Dedifferentiated amniotic fluid mesenchymal stem cell (primary cell): ENCODE measurements at regions not wholly inside any gene's neighbourhood (a gene's known extent, or its start where the extent isn't known, plus 50 kb on each side); places are given as distances from the start of the nearest gene placed in this dataset.

ENCODE experiments used
- DNase-seq: peaks from one replicate; pipeline ENCODE4 v3.0.0-alpha.2; 2016; ENCODE audit errors: extremely low spot score

DNA sequence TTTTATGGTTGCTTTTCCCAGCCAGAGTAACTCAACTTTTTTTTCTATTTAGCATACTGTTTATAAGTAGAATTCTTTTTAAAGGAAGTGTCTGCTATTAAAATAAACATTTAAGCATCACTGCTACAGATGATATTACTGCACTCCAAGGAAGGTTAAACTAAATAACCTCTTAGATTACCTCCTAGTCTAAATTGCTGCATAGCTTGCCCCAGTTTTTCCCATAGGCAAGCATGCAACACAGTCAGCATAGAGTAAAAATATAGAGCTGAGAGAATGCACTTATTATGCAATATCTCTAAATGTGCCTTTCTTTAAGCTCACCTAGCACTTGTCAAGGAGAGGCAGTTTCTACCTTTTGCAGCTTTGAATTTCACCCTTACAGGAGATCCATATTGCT is 1392.4 kb upstream of the CELF2 start:
- no peak for DNase-seq

DNA sequence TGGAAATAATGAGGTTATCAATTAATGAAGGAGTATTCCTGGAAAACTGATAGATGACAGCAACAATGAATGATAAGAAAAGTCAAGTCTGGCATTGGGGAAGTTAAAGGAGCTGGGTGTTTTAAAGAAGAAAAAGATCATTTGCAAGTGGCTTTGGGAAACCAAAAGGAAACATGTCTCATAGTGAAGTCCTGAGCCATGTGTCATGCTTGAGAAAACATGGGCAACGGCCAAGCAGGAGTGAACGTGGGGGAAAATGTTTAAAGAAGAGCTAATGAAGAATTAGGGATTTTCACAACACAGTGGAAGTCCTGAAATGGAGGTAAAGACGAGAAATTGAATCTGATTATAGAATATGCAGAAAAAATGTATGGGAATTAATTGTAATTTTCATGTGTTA is 1383.2 kb upstream of the CELF2 start:
- no peak for DNase-seq

DNA sequence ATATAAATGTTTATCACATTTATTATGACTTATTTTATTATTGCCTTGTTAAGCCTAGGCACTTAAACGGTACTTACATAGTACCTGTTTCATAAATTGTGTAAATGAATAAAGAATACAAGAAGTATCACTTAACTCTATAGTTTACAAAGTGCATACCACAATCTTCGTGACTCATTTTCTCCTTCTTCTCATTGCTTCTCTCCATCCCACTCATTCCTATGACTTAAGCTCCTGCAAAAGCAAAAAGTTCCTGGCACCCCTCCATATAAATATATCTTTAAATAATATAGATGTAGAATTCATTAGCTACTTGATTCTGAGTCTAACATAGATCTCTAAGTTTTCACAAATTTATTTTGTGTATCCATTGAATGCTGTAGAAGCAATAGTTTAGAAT is 1382.0 kb upstream of the CELF2 start:
- no peak for DNase-seq

DNA sequence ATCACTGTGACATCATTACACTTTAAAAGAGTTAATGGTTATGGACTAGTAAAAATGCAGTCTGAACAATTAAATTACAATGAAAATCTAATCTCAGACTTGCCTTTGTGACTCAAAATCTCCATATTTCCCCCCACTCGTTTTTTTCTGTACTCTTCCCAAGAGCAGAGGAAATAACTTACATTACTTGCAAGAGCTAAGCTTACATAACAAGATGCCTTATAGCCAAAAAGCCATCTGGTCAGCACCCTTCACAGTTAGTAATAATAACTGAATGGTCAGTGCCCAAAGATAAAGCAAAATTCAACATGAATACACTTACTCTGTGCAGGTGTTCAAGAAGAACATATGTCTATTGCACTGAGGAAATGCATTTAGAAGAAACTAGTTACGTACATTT is 1381.5 kb upstream of the CELF2 start:
- no peak for DNase-seq

DNA sequence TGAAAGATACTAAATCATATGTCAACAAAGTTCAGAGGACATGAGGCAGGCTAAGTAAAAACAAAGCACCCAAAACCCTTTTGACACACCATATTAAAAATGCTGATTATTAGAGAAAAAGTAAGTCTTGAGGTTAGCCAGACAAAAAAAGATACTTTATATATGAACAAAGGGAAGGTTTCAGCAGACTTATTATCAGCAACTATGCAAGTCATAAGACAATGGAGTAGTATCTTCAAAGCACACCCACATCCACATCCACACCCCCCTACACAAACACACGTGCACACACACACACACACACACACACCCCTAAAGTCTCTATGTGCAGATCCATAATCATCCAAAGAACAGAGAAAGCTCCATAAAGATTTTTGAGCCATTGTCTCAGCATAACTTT is 1373.9 kb upstream of the CELF2 start:
- DNase-seq: no peak

DNA sequence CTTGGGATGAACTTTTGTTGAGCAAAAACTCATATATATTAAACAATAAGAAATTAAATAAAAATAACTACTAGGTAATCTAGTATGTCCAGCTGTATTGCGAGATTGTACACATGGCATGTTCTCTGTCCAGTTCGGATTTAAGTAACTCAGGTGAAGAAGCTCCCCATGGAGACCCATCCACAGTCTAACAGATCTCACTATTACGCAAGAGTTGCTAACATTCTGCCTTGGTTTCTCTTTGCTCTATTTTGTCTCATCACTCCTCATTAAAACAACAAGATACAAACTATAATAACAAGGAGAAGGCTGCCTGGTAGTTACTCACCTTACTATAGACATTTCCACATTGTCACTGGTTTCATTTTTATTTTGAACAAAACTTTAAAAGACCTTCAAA is 1372.3 kb upstream of the CELF2 start:
- no peak for DNase-seq

DNA sequence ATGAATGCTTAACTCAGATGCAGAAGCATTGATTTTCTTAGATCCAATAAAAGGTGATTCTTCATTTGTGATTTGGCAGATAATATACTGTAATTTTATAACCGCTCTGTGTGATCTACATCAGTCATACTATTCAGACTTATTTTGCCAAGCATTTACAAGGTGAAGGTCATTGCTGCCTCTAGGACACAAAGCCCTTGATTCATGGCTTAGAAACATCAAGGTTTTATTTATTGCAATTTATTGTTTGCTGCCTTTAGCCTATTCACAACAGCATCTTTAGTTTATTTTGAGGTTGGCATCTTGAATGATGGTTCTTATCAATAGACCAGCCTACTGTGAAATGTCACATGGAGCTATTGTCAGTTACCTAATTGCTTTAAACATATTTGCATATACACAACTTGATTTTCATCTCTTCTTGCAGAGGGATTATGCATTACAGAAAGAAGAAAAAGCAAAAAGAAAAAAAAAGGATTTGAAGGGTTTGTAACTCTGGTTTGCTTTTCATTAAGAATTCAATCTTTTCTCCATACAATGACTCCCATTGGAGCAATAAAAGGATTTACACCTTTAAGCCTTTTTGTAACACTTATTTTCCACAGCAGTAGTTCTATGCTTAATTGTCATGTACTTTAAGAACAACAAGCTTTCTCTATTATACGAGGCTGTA is 1371.6 kb upstream of the CELF2 start:
- no peak for DNase-seq

DNA sequence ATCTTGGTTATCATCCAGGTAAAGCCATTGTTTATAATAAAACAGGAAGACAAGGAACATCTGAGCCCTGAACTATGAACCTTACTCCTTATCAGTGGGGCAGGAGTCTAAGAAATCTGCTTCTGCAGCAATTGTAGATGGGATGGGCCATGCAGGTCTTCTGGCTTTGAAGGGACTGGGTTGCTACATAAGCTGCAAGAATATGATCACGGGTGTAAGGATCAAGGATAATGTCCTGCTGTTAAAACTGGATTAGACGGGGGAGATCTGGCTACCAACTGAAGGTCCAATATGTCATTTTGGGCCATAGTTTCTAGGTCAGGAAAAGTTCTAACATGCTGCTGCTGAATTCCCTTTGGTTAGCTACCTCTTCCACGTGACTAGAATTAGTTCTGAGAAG is 1363.4 kb upstream of the CELF2 start:
- no peak for DNase-seq

DNA sequence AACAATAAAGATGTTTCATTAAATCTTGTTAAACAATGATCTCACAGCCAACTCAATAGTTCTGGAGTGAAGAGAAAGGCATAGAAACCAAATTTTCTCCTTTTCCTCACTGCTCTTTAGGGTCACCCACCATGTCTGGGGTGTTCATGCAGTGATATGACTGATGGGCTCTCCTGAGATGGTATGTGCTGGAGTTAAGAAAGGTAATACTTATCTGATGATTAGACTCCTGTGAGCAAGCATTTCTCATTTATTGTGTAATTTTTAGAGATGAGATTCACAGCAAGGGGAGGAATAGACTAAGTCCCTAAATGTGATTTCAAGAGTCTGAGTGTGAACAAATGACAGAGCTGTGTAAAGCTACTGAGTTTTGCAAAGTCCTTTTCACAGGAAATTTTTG is 1361.3 kb upstream of the CELF2 start:
- no peak for DNase-seq

DNA sequence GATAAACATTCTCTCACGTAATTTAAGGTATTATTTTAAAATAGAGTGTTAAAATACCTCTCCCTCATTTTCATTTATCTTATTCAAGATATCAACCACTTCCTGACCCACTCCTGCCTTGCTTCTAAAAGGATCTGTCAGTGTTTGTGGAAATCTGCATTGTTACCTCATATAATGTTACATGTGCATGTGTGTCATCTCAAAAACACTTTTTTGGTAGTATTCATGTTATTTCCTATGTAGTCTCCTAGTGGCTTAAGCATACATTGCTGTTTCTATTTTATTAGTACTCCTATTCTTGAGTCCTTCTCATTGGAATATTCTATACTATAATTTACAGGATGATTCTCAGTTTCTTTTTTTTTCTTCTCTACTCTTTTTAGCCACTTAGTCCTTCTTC is 1360.7 kb upstream of the CELF2 start:
- no peak for DNase-seq

DNA sequence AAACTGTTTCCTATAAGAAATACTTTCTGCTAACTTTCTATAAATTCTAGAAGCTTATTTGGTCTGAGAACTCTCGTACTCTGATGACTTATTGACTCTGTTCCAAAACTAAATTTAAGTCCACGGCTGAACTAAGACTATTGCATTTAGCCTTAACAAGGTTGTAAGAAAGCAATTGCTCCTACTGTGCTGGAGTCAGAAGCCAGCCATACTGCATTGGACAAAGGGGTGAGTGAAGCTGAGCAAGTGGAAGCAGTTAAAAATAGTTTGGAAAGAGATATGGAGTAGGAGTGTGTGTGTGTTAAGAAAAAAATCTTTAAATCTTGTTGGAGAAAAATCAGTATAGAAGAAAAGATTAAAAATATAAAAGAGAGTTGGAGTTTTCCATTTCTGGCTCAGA is 1360.1 kb upstream of the CELF2 start:
- DNase-seq: no peak

DNA sequence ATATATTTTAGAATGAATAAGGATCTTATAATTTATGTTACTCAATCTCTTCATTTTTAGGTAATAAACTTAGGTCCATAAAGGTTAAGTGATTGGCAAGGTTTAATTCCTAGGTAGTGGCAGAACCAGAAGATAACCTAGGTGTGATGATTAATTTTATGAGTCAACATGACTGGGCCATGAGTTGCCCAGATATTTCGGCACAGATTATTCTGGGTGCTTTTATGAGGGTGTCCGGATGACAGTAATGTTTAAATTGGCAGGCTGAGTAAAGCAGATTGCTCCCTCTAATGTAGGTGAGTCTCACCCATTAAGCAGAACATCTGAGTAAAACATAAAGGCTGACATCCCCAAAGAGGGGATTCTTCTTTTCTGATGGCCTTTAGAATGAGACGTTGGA is 1349.3 kb upstream of the CELF2 start:
- DNase-seq: no peak

DNA sequence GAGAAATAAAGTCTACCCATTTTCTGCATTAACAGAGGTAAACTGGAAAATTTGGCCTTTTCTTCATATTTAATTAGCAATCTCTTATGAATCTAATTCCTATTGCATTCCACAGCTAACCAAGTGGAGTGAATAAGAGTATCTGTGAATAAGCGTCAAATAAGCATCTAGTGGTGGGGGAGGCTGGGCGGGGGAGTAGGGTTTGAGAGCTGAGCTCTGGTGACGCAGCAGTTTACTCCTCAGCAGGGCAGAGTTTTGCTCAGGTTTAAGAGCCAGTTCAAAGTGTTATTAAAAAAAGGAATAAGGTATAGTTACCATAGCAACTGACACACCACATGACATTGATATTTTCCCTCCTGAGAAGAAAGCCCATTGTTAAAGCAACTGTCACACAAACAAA is 1346.8 kb upstream of the CELF2 start:
- no peak for DNase-seq

DNA sequence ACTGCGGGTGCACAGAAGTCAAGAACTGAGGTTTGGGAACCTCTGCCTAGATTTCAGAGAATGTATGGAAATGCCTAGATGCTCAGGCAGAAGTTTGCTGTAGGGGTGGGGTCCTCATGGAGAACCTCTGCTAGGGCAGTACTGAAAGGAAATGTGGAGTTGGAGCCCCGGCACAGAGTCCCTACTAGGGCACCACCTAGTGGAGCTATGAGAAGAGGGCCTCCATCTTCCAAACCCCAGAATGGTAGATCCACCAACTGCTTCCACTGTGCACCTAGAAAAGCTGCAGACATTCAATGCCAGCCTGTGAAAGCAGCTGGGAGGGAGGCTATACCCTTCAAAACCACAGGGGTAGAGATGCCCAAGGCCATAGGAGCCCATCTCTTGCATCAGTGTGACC is 1336.0 kb upstream of the CELF2 start:
- DNase-seq: no peak

DNA sequence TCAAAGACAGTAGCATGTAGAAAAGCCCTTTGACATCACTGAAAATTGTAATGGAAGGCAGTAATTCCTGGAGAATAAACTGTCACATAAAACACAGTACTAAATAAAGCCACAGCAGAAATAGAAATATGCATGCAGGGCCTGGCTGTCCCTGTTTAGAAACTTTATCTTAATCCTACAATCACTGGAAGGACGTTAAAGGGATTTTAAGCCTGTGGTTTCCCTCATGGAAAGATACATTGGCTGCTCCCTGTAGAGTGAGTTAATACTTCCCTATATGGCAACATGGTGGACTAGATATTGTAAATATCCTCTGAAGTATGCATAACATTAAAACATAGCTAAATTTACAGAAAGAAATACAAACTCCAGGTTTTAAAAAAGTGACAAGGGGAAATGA is 1334.9 kb upstream of the CELF2 start:
- no peak for DNase-seq

DNA sequence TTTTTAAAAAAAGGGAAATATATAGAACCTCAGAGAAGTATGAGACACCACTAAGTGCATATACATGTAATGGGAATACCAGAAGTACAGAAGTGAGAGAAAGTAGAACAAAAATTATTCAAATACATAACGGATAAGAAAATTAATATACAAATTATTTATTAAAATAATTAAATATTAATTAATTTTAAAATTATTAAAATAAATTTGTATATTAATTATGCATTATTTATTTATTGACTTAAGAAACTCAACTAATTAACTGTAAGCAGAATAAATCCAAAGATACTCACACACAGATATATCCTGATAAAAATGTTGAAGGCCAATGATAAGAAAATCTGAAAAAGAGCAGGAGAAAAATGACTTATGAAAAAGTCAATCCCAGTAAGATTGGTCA is 1333.5 kb upstream of the CELF2 start:
- DNase-seq: no peak

DNA sequence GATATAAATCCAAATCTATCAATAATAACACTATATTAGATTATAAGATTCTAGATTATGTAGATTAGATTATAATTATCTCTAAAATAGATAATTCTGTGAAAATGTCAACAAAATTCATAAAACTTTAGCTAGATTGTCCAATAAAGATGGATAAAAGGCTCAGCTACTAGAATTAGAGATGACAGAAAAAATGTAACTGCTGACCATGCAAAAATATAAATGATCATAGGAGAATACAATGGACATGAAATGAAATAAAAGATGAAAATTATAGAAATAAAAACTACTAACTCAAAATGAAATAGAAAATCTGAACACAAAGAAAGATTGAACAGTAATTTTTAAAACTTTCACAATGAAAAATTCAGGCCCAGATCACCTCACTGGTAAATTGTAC is 1332.1 kb upstream of the CELF2 start:
- no peak for DNase-seq

DNA sequence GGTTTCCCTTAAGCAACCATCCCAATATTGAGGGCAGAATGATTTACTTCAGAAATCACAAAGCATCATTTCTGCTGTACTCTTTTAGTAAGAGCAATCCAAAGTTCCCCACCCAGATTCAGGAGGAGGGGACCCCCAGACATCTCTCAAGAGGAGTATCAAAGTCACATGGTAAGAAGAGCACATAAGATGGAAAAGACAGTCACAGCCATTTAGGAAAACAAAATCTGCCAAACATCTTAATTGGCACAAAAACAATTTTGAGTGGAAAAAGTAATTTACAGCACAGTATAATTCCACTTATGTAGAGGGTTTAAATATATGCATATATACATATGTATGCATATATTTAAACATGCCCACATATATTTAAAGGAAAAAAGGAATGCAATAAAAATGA is 1329.0 kb upstream of the CELF2 start:
- no peak for DNase-seq

DNA sequence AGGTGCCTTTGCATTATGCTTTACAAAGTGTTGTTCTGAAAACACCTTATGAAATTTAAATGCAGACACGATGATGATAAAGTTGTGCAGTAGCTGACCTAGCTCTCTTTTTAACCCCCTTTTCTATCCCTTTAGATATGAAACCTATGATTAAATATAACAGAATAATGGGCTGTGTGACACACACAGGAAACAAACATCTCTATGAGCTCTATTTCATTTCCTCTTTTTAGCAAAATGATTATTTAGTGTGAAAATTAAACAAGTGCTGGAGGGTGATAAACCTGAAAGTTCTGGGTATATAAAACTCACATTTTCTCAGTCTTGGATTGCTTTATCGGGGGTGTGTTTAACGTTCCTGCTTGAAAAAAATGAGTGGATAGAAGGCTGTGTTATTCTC is 1310.5 kb upstream of the CELF2 start:
- DNase-seq: no peak

DNA sequence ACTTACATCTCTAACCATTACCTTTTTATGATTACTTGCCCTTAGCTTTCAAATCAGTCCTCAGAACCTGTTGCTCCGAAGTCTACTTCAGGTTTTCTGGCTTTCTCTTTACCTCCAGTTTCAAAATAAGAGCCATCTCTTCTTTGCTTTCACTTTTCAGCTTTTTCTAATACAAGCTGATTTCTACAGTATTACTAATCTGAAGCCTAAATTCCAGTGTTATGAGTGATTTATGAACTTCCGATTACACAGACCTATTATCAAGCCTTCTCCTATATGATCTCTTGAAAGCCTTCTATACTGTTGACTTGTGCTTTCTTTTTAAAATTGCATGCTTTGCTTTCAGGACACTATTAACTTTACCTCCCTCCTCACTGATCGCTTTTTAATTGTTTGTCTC is 1307.8 kb upstream of the CELF2 start:
- DNase-seq: no peak

DNA sequence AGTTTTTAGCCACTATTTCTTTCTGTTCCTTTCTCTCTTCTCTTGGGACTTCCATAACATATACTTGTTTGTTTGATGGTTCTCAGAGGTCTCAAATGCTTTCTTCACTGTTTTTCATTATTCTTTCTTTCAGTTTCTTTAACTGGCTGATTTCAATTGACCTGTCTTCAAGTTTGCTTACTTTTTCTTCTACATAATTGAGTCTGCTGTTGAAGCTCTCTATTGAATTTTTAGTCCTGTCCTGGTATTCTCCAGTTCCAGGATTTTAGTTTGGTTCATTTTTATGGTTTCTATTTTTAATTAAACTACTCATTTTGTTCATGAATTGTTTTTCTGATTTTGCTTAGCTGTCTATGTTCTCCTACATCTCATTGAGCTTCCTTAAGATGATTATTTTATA is 1305.3 kb upstream of the CELF2 start:
- no peak for DNase-seq

DNA sequence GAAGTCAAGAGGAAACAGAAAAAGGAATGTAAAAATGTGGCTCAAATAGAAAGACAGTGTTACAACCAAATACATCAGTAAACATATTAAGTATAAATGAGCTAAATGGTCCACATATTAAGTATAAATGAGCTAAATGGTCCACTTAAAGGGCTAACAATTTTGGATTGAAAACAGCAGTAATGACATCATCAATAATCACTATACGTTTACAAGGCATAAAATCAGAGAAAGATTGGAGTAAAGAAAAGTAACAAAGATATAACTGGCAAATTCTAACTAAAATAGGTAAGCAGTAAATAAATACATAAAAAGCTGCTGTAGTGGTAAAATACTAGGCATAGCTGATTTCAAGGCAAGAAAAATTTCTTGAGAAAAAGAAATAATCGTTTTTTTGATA is 1298.4 kb upstream of the CELF2 start:
- DNase-seq: no peak

DNA sequence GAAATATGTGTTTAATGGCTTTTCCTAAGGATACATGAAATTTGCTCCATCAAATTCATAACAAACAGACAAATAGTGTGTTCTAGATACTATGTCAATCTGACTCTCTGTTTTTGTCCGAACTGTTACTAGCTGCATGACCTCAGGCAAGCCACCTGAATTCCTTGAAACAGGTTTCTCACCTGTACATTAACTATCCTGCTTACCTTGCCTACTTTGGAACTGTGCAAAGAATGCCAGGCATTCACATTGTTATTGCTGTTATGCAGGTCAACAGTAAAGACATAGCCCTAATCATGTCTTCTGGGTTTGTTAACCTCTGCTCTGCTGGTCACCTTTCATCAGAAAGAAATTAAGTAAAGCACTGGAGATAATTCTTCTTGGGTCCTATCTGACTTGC is 1283.9 kb upstream of the CELF2 start:
- DNase-seq: no peak

DNA sequence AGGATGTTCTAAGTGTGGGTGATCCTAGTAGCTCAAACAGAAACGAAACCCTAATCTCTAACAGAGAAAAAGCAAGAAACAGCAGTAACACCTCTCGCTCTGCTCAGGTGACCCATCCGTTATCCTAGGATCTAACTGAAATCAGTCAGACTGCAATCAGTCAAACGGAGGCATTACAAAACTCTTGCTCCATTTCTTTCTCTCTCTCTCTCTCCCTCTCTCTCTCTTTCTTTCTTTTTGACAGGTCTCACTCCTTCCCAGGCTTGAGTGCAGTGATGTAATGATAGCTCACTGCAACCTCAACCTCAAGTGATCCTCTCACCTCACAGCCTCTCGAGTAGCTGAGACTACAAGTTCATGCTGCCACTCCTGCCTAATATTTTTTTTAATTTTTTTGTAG is 1283.5 kb upstream of the CELF2 start:
- no peak for DNase-seq

DNA sequence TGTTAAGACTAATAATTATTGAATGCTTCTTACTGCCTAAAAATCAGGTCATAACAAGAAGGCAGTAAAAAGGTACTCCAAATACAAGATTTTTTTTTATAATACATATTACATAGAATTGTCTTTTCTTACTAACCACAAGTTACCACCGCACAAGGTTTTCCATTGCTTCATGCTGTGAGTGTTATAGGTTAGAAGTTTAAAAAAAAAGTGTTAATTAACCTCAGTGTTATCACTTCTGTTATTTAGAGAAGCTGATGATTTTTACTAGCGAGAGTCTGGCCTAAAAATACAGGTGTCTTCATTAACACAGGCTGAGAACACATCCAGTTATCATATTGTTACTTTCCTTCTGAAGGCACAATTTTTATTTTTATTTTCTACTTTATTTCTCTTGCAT is 1281.9 kb upstream of the CELF2 start:
- no peak for DNase-seq
